ENCODE measurements at regions not wholly inside any gene's neighbourhood (a gene's known extent, or its start where the extent isn't known, plus 50 kb on each side); places are given as distances from the start of the nearest gene placed in this dataset.
"Not testable (repeated sequence)": the region's sequence is repeated elsewhere in the genome, so short reads cannot be mapped to it uniquely, and the experiment has no call there.

DNA sequence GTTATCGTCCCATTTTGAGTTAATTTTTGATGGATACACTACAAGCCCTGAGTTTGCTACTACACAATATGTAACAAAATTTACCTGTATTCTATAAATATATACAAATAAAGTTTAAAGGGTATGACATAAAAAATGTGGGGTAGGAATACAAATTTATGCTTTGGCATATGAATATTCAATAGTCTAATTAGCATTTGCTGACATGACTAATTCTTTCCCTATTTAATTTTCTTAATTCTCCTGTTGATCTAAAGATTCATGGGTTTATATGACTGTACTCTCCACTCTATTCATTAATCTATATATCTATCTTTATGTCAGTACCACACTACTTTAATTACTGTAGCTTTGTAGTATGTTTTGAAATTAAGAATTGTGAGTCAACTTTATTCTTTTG is 1840.7 kb upstream of the FLRT2 start:
- DNase-seq = no peak

GRCh38 chr14:83697099-83697498 is 1832.8 kb upstream of the FLRT2 start:
- DNase-seq = no peak

- DNase-seq = no peak
Observed at GRCh38 chr14:83702619-83703018, 1827.3 kb upstream of the FLRT2 start.

DNA sequence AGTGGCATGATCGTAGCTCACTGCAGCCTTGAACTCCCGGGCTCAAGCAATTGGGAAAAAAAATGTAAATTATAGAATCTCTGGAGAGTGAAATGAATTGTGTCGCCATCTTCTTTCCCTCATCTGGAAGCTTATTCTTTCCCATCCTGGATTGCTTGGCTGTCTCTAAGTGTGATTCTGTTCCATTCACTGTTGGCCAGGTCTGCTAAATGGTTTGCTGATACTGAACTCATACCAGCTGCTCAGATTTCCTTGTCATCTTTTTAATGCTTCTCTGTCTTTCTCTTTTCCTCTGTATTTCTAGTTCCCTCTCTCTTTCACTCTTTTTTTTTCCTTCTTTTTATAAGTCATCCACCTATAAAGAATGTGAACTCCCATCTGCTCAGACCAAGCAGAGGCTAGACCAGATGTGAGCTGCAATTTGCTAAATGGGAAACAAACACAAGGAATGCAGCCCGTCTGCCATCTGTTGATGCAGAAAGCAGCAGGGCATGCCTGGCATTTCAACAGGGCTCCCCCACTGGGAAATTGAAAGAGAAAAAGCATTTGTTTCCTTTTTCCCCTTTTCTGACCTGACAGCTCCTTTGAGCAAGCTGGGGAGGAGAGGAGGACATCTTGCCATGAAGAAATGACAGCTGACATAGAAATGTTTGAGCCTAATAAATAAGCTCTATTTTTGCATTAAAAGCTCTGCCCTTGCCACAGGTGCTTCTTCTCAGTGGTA is 1823.6 kb upstream of the FLRT2 start:
- no peak for DNase-seq

- DNase-seq = no peak
Observed at GRCh38 chr14:83707056-83707455, 1822.9 kb upstream of the FLRT2 start.

GRCh38 chr14:83709116-83709515 is 1820.8 kb upstream of the FLRT2 start:
- DNase-seq = no peak

- no peak for DNase-seq
Observed at GRCh38 chr14:83711046-83711445, 1818.9 kb upstream of the FLRT2 start.

DNA sequence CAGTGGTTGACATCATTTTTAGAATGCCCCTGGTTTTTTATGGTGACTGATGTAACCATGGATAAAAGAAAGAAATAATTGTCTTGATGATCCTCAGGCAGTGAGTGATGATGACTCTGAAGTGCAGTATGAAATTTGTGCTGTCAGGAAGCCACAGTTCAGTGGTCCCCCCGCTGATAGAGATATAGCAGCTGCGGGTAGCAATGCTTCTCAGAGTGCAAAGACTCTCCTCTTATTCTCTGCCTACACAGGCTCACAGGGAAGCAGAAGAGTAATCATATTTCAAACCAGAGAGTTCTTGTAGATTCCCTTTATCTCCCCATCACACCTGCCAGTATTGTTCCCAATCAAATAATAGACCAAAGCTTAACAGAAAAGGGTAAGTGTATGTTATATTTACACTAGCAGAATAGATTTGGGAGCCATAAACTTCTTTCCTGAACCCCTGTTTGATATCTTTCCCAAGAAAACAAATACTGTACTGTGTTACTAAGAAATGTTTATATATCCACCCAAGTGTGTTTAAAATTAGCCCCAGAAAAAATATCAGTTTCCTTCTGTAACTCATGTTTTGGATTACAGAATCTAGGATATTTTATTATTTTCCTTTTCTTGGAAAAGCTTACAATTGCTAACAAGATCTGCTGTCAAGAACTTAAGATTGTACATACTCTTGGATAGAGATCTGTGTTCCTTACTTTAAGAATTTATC is 1817.4 kb upstream of the FLRT2 start:
- no peak for DNase-seq

DNA sequence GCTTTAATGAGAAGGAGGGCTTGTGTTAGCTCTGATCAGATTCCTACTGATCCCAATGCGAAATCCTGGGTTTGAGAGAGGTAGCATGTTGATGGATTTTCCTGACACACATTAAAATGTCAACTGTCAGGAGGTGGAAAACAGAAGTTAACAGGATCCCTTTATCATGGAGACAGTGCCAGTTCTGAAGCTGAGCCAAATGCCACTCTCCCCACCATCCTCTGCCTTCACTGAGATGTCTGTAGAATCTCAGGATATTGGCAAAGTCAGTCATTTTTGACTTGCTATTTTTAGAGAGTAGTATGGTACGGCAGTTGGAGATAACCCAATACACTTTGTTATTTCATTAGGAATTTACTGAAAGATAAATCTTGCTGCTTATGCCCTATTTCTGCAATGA is 1816.2 kb upstream of the FLRT2 start:
- no peak for DNase-seq

- no peak for DNase-seq
Observed at GRCh38 chr14:83714151-83714550, 1815.8 kb upstream of the FLRT2 start.

- not testable (repeated sequence) for DNase-seq
Observed at GRCh38 chr14:83719435-83719834, 1810.5 kb upstream of the FLRT2 start.

GRCh38 chr14:83733670-83734069 is 1796.3 kb upstream of the FLRT2 start:
- no peak for DNase-seq

- no peak for DNase-seq
Observed at GRCh38 chr14:83734431-83734830, 1795.5 kb upstream of the FLRT2 start.

GRCh38 chr14:83741269-83741668 is 1788.7 kb upstream of the FLRT2 start:
- no peak for DNase-seq

- no peak for DNase-seq
Observed at GRCh38 chr14:83744224-83744623, 1785.7 kb upstream of the FLRT2 start.

DNA sequence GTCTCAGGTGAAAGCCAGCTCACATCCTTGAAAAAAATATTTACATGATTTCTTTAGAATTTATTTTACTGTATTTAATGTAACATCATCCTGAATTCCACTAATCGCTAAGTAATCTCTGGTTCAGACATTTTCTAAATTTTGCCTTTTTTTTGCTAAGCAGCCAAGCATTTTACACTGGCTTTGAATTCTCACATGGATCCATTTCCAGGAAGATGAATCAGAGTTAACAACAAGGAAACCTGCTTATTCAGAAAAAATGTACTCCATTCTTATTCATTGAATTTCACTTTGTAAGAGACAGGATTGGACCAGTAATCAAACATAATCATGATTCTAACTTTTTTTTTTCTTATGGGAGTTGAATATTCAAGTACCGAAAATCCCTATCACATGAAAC is 1785.1 kb upstream of the FLRT2 start:
- DNase-seq = no peak

GRCh38 chr14:83746336-83746735 is 1783.6 kb upstream of the FLRT2 start:
- no peak for DNase-seq

DNA sequence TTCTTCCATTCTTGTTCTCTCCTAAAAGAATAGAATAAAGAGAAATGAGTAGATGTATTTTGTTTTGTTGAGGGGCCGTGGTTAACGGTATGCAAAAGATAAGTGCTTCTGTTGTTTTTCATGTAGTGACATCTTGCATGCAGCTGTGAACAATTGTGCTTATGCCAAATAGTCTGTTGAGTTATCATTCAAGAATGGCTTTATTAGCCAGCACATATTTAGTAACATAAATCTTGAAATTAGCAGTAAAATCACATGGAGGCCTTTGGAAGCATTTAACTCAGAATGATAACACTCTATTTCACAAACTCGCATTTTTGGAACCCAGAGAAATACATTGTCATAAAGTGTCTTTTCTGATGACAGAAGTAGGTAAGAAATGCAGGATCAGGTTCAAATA is 1772.0 kb upstream of the FLRT2 start:
- no peak for DNase-seq

DNA sequence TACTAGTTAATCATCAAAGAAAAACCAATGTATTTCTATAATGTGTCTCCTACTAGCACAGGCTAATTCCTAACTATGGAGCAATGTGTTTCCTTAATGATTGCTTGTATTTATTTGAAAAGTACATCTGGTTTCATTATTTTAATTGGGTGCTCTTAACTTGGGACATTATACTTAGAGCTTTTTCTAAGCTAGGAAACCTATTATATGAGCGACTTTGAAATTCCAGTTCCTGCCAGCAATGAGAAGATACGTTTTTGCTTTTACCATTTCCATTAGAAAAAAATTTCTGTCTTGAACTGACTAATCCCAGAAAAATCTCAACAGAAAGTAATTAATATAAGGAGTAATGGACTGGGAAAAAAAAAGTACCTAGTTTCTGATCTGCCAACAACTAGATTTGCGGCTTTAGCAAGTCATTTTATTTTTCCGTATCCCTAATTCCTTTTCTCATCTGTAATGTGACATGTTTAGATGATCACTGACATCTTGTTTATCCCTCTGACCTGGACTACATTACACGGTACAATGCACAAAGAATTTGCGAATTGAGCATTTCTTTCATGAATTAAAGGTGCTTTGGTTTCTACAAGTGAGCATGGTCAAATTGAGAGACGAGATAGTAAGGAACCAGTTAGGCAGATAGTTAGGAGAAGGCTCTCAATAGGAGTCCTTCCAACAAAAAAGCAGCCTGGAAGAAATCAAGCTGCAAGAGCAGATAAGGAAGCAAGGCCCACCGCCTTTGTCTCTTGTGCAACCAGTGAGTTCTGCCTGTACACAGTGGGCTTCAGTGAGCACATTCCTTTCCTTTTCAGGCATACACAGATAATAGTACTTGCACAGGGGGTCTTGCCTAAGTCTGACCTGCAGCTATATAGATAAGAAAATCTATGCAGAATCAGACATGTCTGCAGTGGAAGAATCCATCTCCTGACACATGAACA is 1765.0 kb upstream of the FLRT2 start:
- no peak for DNase-seq

DNA sequence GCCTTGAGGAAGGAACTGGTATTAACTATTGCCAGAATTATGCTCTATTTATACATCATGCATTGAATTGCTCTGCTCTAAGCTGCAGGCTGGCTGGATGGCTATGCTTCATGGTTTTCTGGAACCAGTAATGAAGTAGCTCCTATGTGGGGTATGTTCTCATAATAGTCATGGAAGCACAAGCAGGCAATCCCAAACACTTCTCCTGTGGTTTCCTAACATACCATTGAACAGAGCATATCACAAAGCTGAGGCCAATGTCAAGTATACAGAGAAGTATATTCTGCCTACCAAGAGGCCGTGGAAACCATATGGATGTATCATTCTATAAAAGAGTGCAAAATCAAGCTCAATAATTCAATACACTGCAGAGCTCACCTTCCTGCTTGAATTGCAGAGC is 1752.4 kb upstream of the FLRT2 start:
- DNase-seq = no peak

DNA sequence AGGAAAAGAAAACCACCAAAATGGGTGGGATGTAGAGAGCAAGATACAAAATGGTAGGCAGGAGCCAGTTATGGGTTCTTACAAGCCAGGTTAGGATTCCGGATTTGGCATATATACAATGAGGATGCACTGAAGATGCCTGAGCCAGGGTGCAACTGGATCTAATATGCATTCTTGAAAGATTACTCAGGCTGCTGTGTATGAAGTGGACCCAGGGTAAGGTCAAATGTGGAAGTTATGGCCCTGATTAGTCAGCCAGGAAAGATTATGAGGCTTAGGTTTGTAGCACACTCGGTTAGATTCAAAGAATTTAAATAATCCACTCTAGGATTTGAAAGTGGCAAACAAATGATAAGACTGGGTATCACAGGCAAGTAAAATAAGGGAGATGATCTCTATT is 1750.7 kb upstream of the FLRT2 start:
- no peak for DNase-seq

- no peak for DNase-seq
Observed at GRCh38 chr14:83780321-83780720, 1749.6 kb upstream of the FLRT2 start.

DNA sequence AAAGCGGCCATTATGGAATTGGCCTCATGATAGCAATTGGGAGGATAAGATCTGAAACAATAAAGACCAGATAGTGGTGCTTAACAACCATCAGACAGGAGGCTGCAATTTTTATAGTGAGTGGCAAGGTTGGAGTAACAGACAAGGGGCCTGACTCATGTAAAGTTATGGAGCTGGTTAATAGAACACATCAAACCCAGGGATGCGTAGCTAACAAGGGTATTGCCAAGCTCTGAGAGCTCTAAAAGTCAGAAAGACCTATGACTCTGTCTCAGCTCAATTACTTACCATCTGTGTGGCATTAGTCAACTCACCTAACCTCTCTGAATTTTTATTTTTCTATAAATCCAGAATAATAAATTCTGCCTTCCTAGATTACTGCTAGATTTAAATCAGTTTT is 1731.5 kb upstream of the FLRT2 start:
- DNase-seq = no peak

- DNase-seq = no peak
Observed at GRCh38 chr14:83799233-83799632, 1730.7 kb upstream of the FLRT2 start.

All from activated CD4-positive, alpha-beta T cell treated with anti-CD3 and anti-CD28 coated beads, Interleukin-2, amount 50 U/mL, for 4 hours (primary cell).